Neutrophil (primary cell): ENCODE measurements at regions not wholly inside any gene's neighbourhood (a gene's known extent, or its start where the extent isn't known, plus 50 kb on each side); places are given as distances from the start of the nearest gene placed in this dataset.

ENCODE experiments used
- H3K27ac ChIP-seq: fragments of 200-600 bp; sonication (generic); 2 replicates; pipeline ENCODE4 v1.5.1; 2016; ENCODE audit warnings: mild to moderate bottlenecking, moderate library complexity
- H3K27me3 ChIP-seq: fragments of 200-600 bp; sonication (generic); 2 replicates; pipeline ENCODE4 v1.6.0; 2016; ENCODE audit warnings: mild to moderate bottlenecking
- H3K36me3 ChIP-seq: fragments of 200-600 bp; sonication (generic); 2 replicates; pipeline ENCODE4 v1.5.1; 2017
- H3K4me1 ChIP-seq, 2 experiments: fragments of 200-600 bp in 1 of 2; sonication (generic) in 1 of 2; 1 replicate in 1 of 2; 2 replicates in 1 of 2; pipeline versions ENCODE4 v1.5.1 to v1.6.1; 2013 to 2016; ENCODE audit warnings: low read depth in 1 of 2, low read length in 1 of 2, mild to moderate bottlenecking in 1 of 2, moderate library complexity in 1 of 2; ENCODE audit not compliant: control insufficient read depth in 1 of 2, insufficient read depth in 1 of 2
- H3K4me3 ChIP-seq, 2 experiments: fragments of 200-600 bp in 1 of 2; sonication (generic) in 1 of 2; 1 replicate in 1 of 2; 2 replicates in 1 of 2; pipeline ENCODE4 v1.5.1; 2013 to 2016; ENCODE audit warnings: low read depth in 1 of 2, low read length in 1 of 2, mild to moderate bottlenecking in 1 of 2, moderate library complexity in 1 of 2
- H3K9me3 ChIP-seq: fragments of 200-600 bp; sonication (generic); 2 replicates; pipeline ENCODE4 v1.5.1; 2016
- TF ChIP-seq, protein P1 (sequence below): fragments of 200-600 bp; sonication (generic); IDR thresholded peaks from 2 replicates; pipeline ENCODE4 v1.5.1; 2016; ENCODE audit warnings: antibody characterized with exemption

DNA sequence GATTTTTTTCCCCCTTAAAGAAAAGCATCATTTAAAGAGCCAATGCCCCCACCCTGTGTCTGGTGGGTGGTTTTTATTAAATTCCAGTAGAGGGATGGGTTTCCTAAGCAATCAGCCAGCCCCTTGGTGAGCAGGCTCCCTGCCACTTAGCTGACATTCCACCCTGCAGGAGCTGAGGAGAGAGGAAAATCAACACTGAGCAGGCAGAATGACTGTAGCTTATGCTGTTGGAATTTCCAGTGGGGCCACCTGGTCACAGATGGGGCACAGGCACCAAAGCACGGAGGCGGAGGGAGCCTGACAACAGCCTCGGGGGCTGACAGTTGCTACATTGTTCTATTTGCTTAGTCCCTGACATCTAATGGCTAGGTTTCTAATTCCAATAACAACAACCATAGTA lies 127.7 kb downstream of the TMEM30B start:
- no peak overlapping the region for H3K27ac ChIP-seq
- no peaks in the 10 kb centered on the region for H3K4me1 ChIP-seq
- no peak overlapping the region for H3K4me3 ChIP-seq
- no peaks in the 10 kb centered on the region for H3K36me3 ChIP-seq
- H3K27me3 ChIP-seq = no peaks in the 10 kb centered on the region
- no peaks in the 10 kb centered on the region for H3K9me3 ChIP-seq
- TF ChIP-seq, protein P1, sequence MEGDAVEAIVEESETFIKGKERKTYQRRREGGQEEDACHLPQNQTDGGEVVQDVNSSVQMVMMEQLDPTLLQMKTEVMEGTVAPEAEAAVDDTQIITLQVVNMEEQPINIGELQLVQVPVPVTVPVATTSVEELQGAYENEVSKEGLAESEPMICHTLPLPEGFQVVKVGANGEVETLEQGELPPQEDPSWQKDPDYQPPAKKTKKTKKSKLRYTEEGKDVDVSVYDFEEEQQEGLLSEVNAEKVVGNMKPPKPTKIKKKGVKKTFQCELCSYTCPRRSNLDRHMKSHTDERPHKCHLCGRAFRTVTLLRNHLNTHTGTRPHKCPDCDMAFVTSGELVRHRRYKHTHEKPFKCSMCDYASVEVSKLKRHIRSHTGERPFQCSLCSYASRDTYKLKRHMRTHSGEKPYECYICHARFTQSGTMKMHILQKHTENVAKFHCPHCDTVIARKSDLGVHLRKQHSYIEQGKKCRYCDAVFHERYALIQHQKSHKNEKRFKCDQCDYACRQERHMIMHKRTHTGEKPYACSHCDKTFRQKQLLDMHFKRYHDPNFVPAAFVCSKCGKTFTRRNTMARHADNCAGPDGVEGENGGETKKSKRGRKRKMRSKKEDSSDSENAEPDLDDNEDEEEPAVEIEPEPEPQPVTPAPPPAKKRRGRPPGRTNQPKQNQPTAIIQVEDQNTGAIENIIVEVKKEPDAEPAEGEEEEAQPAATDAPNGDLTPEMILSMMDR = no peak

DNA sequence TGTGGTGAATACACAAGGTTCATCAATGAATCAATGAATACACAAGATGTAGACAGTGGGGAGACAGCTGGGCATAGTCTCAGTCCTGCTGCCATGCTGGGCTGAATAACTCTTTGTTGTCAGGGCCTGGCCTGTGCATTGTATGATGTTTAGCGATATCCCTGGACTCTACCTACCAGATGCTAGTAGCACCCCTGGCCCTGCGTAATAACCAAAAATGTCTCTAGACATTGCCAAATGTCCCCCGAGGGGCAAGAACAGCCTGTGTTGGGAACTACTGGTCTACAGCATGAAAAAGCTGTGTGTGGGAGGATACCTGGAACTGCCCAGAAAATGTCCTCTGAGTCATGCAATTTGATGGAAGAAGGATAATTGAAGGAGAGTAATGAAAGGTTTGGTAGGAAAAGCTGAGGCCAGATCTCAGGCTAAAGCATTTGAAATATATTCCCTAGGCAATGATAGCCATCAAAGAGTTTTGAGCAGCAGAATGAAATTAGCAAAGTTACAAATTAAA lies 128.2 kb downstream of the TMEM30B start:
- no peaks in the 10 kb centered on the region for H3K36me3 ChIP-seq
- H3K27me3 ChIP-seq = no peaks in the 10 kb centered on the region
- H3K9me3 ChIP-seq = no peaks in the 10 kb centered on the region
- H3K4me3 ChIP-seq = no peak overlapping the region
- TF ChIP-seq, protein P1 = no peak
- no peaks in the 10 kb centered on the region for H3K4me1 ChIP-seq
- no peak overlapping the region for H3K27ac ChIP-seq

DNA sequence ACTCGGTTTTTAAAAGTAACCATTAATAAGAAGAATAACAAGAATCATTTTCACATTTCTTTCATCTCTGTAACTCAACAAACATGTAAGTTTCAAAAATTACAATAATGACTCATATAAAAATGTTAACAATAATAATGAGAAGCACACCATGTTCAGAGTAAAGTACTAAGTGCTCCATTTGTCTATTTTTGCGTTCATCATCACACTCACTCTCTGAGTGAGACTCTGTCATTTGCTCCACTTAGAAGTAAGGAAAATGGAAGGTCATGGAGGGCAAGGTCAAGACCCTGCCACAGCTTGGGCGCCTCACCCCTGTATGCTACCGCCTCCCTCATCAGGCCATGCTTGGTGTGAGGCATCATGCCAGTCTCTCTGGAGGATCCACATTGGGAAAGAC lies 129.9 kb downstream of the TMEM30B start:
- H3K27ac ChIP-seq = no peak overlapping the region
- TF ChIP-seq, protein P1 = no peak
- H3K36me3 ChIP-seq = no peaks in the 10 kb centered on the region
- no peak overlapping the region for H3K4me3 ChIP-seq
- no peaks in the 10 kb centered on the region for H3K27me3 ChIP-seq
- H3K9me3 ChIP-seq = no peaks in the 10 kb centered on the region
- H3K4me1 ChIP-seq = no peaks in the 10 kb centered on the region

DNA sequence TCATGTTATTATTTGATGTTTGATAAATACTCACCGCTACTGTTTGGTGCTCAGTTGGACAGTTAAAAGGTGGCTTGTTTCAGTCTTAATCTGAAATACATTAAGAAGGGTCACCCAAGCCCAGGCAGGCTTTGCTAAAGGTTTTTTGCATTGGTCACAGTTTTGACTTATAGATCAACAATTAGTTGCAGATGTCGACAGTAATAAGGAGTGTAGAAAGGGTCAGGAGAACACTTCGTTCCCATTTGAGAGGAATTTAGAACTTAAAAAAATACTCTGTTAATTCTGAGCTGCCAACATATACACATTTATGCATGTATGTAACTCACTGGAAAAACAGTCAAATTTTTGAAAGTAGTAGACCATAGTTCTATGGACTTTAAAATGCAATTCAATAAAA lies 130.3 kb downstream of the TMEM30B start:
- TF ChIP-seq, protein P1 = no peak
- Histone ChIP-seq H3K9me3 (no peaks in the 10 kb centered on the region), H3K4me3 (no peak overlapping the region), H3K4me1 (no peaks in the 10 kb centered on the region), H3K27me3 (no peaks in the 10 kb centered on the region), H3K36me3 (no peaks in the 10 kb centered on the region), H3K27ac (no peak overlapping the region)

DNA sequence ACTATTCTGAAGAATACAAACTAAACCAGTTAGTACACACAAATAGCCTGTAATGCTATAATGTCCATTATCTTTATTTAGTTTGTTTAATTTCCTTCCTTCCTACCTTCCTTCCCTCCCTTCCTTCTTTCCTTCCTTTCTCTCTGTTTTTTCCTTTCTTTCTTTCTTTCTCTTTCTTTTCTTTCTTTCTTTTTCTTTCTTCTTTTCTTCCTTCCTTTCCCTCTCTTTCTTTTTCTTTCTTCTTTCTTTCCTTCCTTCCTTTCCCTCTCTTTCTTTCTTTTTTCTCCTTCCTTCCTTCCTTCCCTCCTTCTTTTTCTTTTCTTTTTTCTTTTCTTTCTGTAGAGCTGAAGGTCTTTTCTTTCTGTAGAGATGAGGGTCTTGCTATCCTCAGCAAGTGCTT lies 131.2 kb downstream of the TMEM30B start:
- TF ChIP-seq, protein P1 = no peak
- no peaks in the 10 kb centered on the region for H3K9me3 ChIP-seq
- H3K4me1 ChIP-seq = no peaks in the 10 kb centered on the region
- no peak overlapping the region for H3K4me3 ChIP-seq
- no peaks in the 10 kb centered on the region for H3K27me3 ChIP-seq
- no peaks in the 10 kb centered on the region for H3K36me3 ChIP-seq
- H3K27ac ChIP-seq = no peak overlapping the region
